B cell (primary cell): ENCODE measurements at regions not wholly inside any gene's neighbourhood (a gene's known extent, or its start where the extent isn't known, plus 50 kb on each side); places are given as distances from the start of the nearest gene placed in this dataset.

Source experiments
- CTCF ChIP-seq: fragments of 200-600 bp; IDR thresholded peaks from one replicate; pipeline ENCODE4 v1.8.0; 2022; ENCODE audit warnings: antibody characterized with exemption, mild to moderate bottlenecking
- EZH2 ChIP-seq: IDR thresholded peaks from 2 replicates; pipeline ENCODE4 v1.6.1; 2012; ENCODE audit warnings: borderline replicate concordance, low read depth, mild to moderate bottlenecking, moderate library complexity, low read length; ENCODE audit not compliant: insufficient read depth, poor library complexity, severe bottlenecking

DNA sequence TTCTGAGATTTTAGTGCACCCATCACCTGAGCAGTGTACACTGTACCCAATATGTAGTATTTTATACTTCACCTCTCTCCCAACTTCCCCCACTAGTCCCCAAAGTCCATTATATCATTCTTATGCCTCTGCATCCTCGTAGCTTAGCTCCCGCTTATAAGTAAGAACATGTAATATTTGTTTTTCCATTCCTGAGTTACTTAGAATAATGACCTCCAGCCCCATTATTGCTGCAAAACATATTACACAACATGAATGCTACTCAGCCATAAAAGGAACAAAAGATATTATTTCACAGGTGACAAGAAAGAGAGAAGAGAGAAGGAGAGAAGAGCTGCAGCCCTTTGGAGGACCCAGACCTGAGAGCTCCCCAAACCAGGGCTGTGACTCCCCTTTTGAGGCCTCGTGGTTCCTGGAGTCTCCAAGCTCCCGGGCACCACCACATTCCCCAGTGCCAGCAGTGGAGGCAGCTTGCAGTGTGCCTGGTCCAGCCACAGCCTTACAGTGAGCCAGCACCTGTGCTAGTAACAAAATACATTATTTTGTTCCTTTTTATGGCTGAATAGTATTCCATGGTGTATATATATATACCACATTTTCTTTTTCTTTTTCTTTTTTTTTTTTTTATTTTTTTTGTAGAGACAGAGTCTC is 194.5 kb upstream of the DAB2 start:
- TF ChIP-seq CTCF (no peak), EZH2 (no peak)
